Liver (tissue), 8 donors: ENCODE measurements at regions not wholly inside any gene's neighbourhood (a gene's known extent, or its start where the extent isn't known, plus 50 kb on each side); places are given as distances from the start of the nearest gene placed in this dataset.

ENCODE experiments used
- DNase-seq: peaks from one replicate; pipeline ENCODE4 v3.0.0-alpha.2; 2017; ENCODE audit warnings: low spot score
- H3K27ac ChIP-seq, 2 donors: one replicate each; pipeline ENCODE4 v1.7.0; 2013; ENCODE audit warnings: inconsistent platforms in 2 of 2, low read length in 2 of 2, control low read depth in 1 of 2, low read depth in 1 of 2, mild to moderate bottlenecking in 1 of 2
- H3K27me3 ChIP-seq, 4 donors: one replicate each; pipeline versions ENCODE4 v1.6.1 to v1.7.0; 2013; ENCODE audit warnings: low read length in 3 of 4, inconsistent platforms in 1 of 4, mild to moderate bottlenecking in 1 of 4, moderate library complexity in 1 of 4; ENCODE audit not compliant: control insufficient read depth in 4 of 4, insufficient read depth in 4 of 4
- H3K36me3 ChIP-seq, 4 donors: one replicate each; pipeline versions ENCODE4 v1.6.1 to v1.7.0; 2013; ENCODE audit warnings: low read length in 3 of 4, mild to moderate bottlenecking in 3 of 4, low read depth in 1 of 4, moderate library complexity in 1 of 4; ENCODE audit not compliant: control insufficient read depth in 4 of 4, insufficient read depth in 3 of 4
- H3K4me1 ChIP-seq, 4 donors: one replicate each; pipeline versions ENCODE4 v1.6.1 to v1.7.0; 2013; ENCODE audit warnings: low read length in 3 of 4, mild to moderate bottlenecking in 3 of 4, moderate library complexity in 1 of 4; ENCODE audit not compliant: control insufficient read depth in 4 of 4, insufficient read depth in 4 of 4
- H3K4me3 ChIP-seq, 3 donors: one replicate each; pipeline versions ENCODE4 v1.6.1 to v1.7.0; 2013; ENCODE audit warnings: low read length in 3 of 3, control low read depth in 1 of 3, low read depth in 1 of 3, mild to moderate bottlenecking in 1 of 3
- H3K9ac ChIP-seq, 2 donors: one replicate each; pipeline ENCODE4 v1.7.0; 2013; ENCODE audit warnings: low read length in 2 of 2, mild to moderate bottlenecking in 2 of 2, moderate library complexity in 2 of 2, control low read depth in 1 of 2, low read depth in 1 of 2
- H3K9me3 ChIP-seq, 4 donors: one replicate each; pipeline versions ENCODE4 v1.6.1 to v1.7.0; 2013; ENCODE audit warnings: low read length in 3 of 4; ENCODE audit not compliant: control insufficient read depth in 4 of 4
- ATF3 ChIP-seq: IDR thresholded peaks from 2 replicates; pipeline ENCODE4 v1.6.1; 2016; ENCODE audit warnings: antibody characterized with exemption
- CTCF ChIP-seq: fragments of 150-350 bp; IDR thresholded peaks from 2 replicates; pipeline ENCODE4 v1.5.1; 2017; ENCODE audit warnings: improper control_type of control experiment, low read depth, low read length; ENCODE audit not compliant: missing input control
- EGR1 ChIP-seq, 2 donors: IDR thresholded peaks; 2 replicates each; pipeline ENCODE4 v1.6.1; 2016 to 2018; ENCODE audit warnings: antibody characterized with exemption in 2 of 2, low read depth in 2 of 2
- FOXA1 ChIP-seq: IDR thresholded peaks from 2 replicates; pipeline ENCODE4 v1.6.1; 2016; ENCODE audit warnings: antibody characterized with exemption
- FOXA2 ChIP-seq: IDR thresholded peaks from 2 replicates; pipeline ENCODE4 v1.6.1; 2016; ENCODE audit warnings: antibody characterized with exemption
- GABPA ChIP-seq, 2 donors: IDR thresholded peaks in 1 of 2; conservative IDR thresholded peaks in 1 of 2; 2 replicates each; pipeline ENCODE4 v1.6.1; 2016; ENCODE audit warnings: antibody characterized with exemption in 2 of 2, mild to moderate bottlenecking in 1 of 2, moderate library complexity in 1 of 2
- HNF4A ChIP-seq, 2 donors: conservative IDR thresholded peaks; 2 replicates each; pipeline ENCODE4 v1.6.1; 2016; ENCODE audit warnings: antibody characterized with exemption in 2 of 2, mild to moderate bottlenecking in 2 of 2
- HNF4G ChIP-seq: IDR thresholded peaks from 2 replicates; pipeline ENCODE4 v1.6.1; 2016; ENCODE audit warnings: antibody characterized with exemption
- JUND ChIP-seq, 2 donors: IDR thresholded peaks; 2 replicates each; pipeline ENCODE4 v1.6.1; 2016; ENCODE audit warnings: antibody characterized with exemption in 2 of 2
- MAX ChIP-seq: IDR thresholded peaks from 2 replicates; pipeline ENCODE4 v1.6.1; 2016; ENCODE audit warnings: antibody characterized with exemption
- NR2F2 ChIP-seq: IDR thresholded peaks from 2 replicates; pipeline ENCODE4 v1.6.1; 2016; ENCODE audit warnings: antibody characterized with exemption
- REST ChIP-seq: IDR thresholded peaks from 2 replicates; pipeline ENCODE4 v1.6.1; 2016; ENCODE audit warnings: antibody characterized with exemption, mild to moderate bottlenecking
- RXRA ChIP-seq, 2 donors: IDR thresholded peaks; 2 replicates each; pipeline ENCODE4 v1.6.1; 2017 to 2018; ENCODE audit warnings: antibody characterized with exemption in 2 of 2, mild to moderate bottlenecking in 1 of 2
- TAF1 ChIP-seq: conservative IDR thresholded peaks from 2 replicates; pipeline ENCODE4 v1.6.1; 2016; ENCODE audit warnings: antibody characterized with exemption, mild to moderate bottlenecking
- YY1 ChIP-seq: IDR thresholded peaks from 2 replicates; pipeline ENCODE4 v1.6.1; 2016; ENCODE audit warnings: antibody characterized with exemption, mild to moderate bottlenecking
- ZBTB33 ChIP-seq: IDR thresholded peaks from 2 replicates; pipeline ENCODE4 v1.6.1; 2016; ENCODE audit warnings: antibody characterized with exemption
- WGBS: extraction: QIAGEN DNeasy Blood & Tissue Kit; methylation state at CpG from one replicate; pipeline ENCODE4 v1.1.7; 2013; 5-methylcytosine and 5-hydroxymethylcytosine counted together
- donor health status: healthy.
- donor health status: healthy.
- donor health status: healthy.
- donor health status: healthy.
- donor health status: healthy.

- Histone ChIP-seq H3K9ac (no peak overlapping the region), H3K27me3 (no peaks in the 10 kb centered on the region), H3K36me3 (no peaks in the 10 kb centered on the region), H3K4me1 (no peaks in the 10 kb centered on the region), H3K4me3 (no peak overlapping the region), H3K27ac (no peak overlapping the region), H3K9me3 (no peaks in the 10 kb centered on the region)
- no peak for DNase-seq
- TF ChIP-seq NR2F2 (no peak), TAF1 (no peak), HNF4A (conservative IDR thresholded peaks at IDR 0.05) (no peak), CTCF (no peak), HNF4G (no peak), RXRA (IDR thresholded peaks at IDR 0.05) (no peak), MAX (no peak), JUND (IDR thresholded peaks at IDR 0.05) (no peak), FOXA1 (no peak), GABPA (IDR thresholded peaks at IDR 0.05 in 1 of 2, conservative IDR thresholded peaks at IDR 0.05 in 1 of 2) (no peak), EGR1 (IDR thresholded peaks at IDR 0.05; ENCODE audit: low read depth in 2 of 2) (no peak), YY1 (no peak), ZBTB33 (no peak), ATF3 (no peak), FOXA2 (no peak), REST (no peak)
- 36% methylated on average over 4 of the region's 4 CpGs for WGBS
Measured at GRCh38 chrY:12526362-12527063, 174.5 kb upstream of the USP9Y start.
